Tibial artery (tissue), 4 donors: ENCODE measurements at regions not wholly inside any gene's neighbourhood (a gene's known extent, or its start where the extent isn't known, plus 50 kb on each side); places are given as distances from the start of the nearest gene placed in this dataset.
"Not testable (repeated sequence)": the region's sequence is repeated elsewhere in the genome, so short reads cannot be mapped to it uniquely, and the experiment has no call there.

ENCODE experiments used
- DNase-seq, 2 donors: peaks; one replicate each; pipeline ENCODE4 v3.0.0-alpha.2; 2019
- H3K27ac ChIP-seq, 2 donors: fragments of 200-600 bp; sonication (generic) in 1 of 2; 1 replicate in 1 of 2; 2 replicates in 1 of 2; pipeline ENCODE4 v1.5.1; 2018 to 2019; ENCODE audit warnings: mild to moderate bottlenecking in 1 of 2
- H3K27me3 ChIP-seq, 2 donors: fragments of 200-600 bp; sonication (generic) in 1 of 2; one replicate each; pipeline versions ENCODE4 v1.5.1 to v1.6.0; 2016 to 2019
- H3K36me3 ChIP-seq, 3 donors: fragments of 200-600 bp; sonication (generic) in 2 of 3; one replicate each; pipeline ENCODE4 v1.5.1; 2016 to 2019; ENCODE audit warnings: mild to moderate bottlenecking in 2 of 3
- H3K4me1 ChIP-seq, 4 donors: fragments of 200-600 bp; sonication (generic) in 2 of 4; 1 replicate in 3 of 4; 2 replicates in 1 of 4; pipeline ENCODE4 v1.5.1; 2016 to 2019
- H3K4me3 ChIP-seq, 2 donors: fragments of 200-600 bp; sonication (generic) in 1 of 2; 1 replicate in 1 of 2; 2 replicates in 1 of 2; pipeline ENCODE4 v1.5.1; 2018 to 2019; ENCODE audit warnings: mild to moderate bottlenecking in 2 of 2
- H3K9me3 ChIP-seq, 3 donors: fragments of 200-600 bp; sonication (generic) in 1 of 3; one replicate each; pipeline ENCODE4 v1.5.1; 2016 to 2019
- CTCF ChIP-seq, 2 experiments: fragments of 200-600 bp in 1 of 2; fragments of 450-650 bp in 1 of 2; IDR thresholded peaks; one replicate each; pipeline ENCODE4 v1.5.1; 2017 to 2019; ENCODE audit warnings: antibody characterized with exemption in 2 of 2, mild to moderate bottlenecking in 1 of 2, moderate library complexity in 1 of 2
- intact Hi-C: fragments of 100-400 bp; cut with DNase I; formaldehyde crosslinking; loops from one replicate; pipeline ENCODE4 v1.15.0; 2023; ENCODE audit warnings: low total_unique reads

GRCh38 chr6:4262526-4262925, 127.2 kb upstream of the ECI2 start:
- intact Hi-C loops: no loop called here
- no peak for TF ChIP-seq CTCF (IDR thresholded peaks at IDR 0.05)
- Histone ChIP-seq H3K4me3 (no peak overlapping the region), H3K27ac (no peak overlapping the region), H3K9me3 (no peaks in the 10 kb centered on the region), H3K4me1 (no peaks in the 10 kb centered on the region), H3K36me3 (no peaks in the 10 kb centered on the region), H3K27me3 (no peaks in the 10 kb centered on the region)
- no peak for DNase-seq

GRCh38 chr6:4259391-4259790, 124.0 kb upstream of the ECI2 start:
- DNase-seq: no peak

GRCh38 chr6:4258733-4259132, 123.4 kb upstream of the ECI2 start:
- no peak for TF ChIP-seq CTCF (IDR thresholded peaks at IDR 0.05)
- Histone ChIP-seq H3K4me3 (no peak overlapping the region), H3K4me1 (peaks cover 0 to 7% (median 4%) of the 10 kb centered on the region in 4 donors), H3K9me3 (no peaks in the 10 kb centered on the region), H3K27ac (no peak overlapping the region), H3K36me3 (no peaks in the 10 kb centered on the region), H3K27me3 (no peaks in the 10 kb centered on the region)
- intact Hi-C loops: no loop called here
- DNase-seq: no peak

More at GRCh38 chr6:4259391-4259790, 124.0 kb upstream of the ECI2 start:
- H3K9me3 ChIP-seq: no peaks in the 10 kb centered on the region
- no peak for TF ChIP-seq CTCF (IDR thresholded peaks at IDR 0.05)
- no peak overlapping the region for H3K4me3 ChIP-seq
- intact Hi-C loops: no loop called here
- H3K36me3 ChIP-seq: no peaks in the 10 kb centered on the region
- no peaks in the 10 kb centered on the region for H3K27me3 ChIP-seq
- no peak overlapping the region for H3K27ac ChIP-seq
- H3K4me1 ChIP-seq: peaks cover 0 to under 1% (median 0%) of the 10 kb centered on the region in 4 donors

- Histone ChIP-seq H3K4me1 (peaks cover 0 to 12% (median 7%) of the 10 kb centered on the region in 4 donors), H3K27me3 (no peaks in the 10 kb centered on the region), H3K36me3 (no peaks in the 10 kb centered on the region), H3K27ac (no peak overlapping the region), H3K4me3 (no peak overlapping the region), H3K9me3 (no peaks in the 10 kb centered on the region)
- DNase-seq: no peak
- TF ChIP-seq CTCF (IDR thresholded peaks at IDR 0.05): no peak
- intact Hi-C loops: no loop called here
Observed at GRCh38 chr6:4256969-4257368, 121.6 kb upstream of the ECI2 start.

- Histone ChIP-seq H3K27ac (no peak overlapping the region), H3K4me3 (no peak overlapping the region), H3K9me3 (no peaks in the 10 kb centered on the region), H3K4me1 (peaks cover 0 to 12% (median 7%) of the 10 kb centered on the region in 4 donors), H3K36me3 (no peaks in the 10 kb centered on the region), H3K27me3 (no peaks in the 10 kb centered on the region)
- intact Hi-C loops: no loop called here
- DNase-seq: no peak
- TF ChIP-seq CTCF (IDR thresholded peaks at IDR 0.05): peak; percentile 39 to 46
Observed at GRCh38 chr6:4253604-4254231, 118.3 kb upstream of the ECI2 start.

- H3K9me3 ChIP-seq, intact Hi-C loops, H3K27me3 ChIP-seq, H3K4me3 ChIP-seq, DNase-seq, H3K36me3 ChIP-seq, H3K27ac ChIP-seq: not testable (repeated sequence)
- H3K4me1 ChIP-seq: peaks cover 0 to 12% (median 7%) of the 10 kb centered on the region in 4 donors
Observed at GRCh38 chr6:4252445-4252844, 117.1 kb upstream of the ECI2 start.
